BLaER1 (cell line): ENCODE measurements at regions not wholly inside any gene's neighbourhood (a gene's known extent, or its start where the extent isn't known, plus 50 kb on each side); places are given as distances from the start of the nearest gene placed in this dataset.
"Not testable (repeated sequence)": the region's sequence is repeated elsewhere in the genome, so short reads cannot be mapped to it uniquely, and the experiment has no call there.

ENCODE experiments used
- H3K27ac ChIP-seq: shearing (Covaris generic); formaldehyde crosslinking; 2 replicates; pipeline ENCODE4 v1.8.1; 2022
- H3K27me3 ChIP-seq: shearing (Covaris generic); formaldehyde crosslinking; 2 replicates; pipeline ENCODE4 v1.8.1; 2022
- H3K36me3 ChIP-seq: shearing (Covaris generic); formaldehyde crosslinking; 2 replicates; pipeline ENCODE4 v1.8.1; 2022
- H3K4me1 ChIP-seq: shearing (Covaris generic); formaldehyde crosslinking; 2 replicates; pipeline ENCODE4 v1.8.1; 2022
- H3K4me2 ChIP-seq: shearing (Covaris generic); formaldehyde crosslinking; 2 replicates; pipeline ENCODE4 v1.8.1; 2022
- H3K4me3 ChIP-seq: shearing (Covaris generic); formaldehyde crosslinking; 2 replicates; pipeline ENCODE4 v1.8.1; 2022
- H3K9ac ChIP-seq: shearing (Covaris generic); formaldehyde crosslinking; 2 replicates; pipeline ENCODE4 v1.8.1; 2022
- H3K9me3 ChIP-seq: shearing (Covaris generic); formaldehyde crosslinking; 2 replicates; pipeline ENCODE4 v1.8.1; 2022
- H4K20me1 ChIP-seq: shearing (Covaris generic); formaldehyde crosslinking; 2 replicates; pipeline ENCODE4 v1.8.1; 2022
- Cebpa-rat ChIP-seq: shearing (Covaris generic); IDR thresholded peaks from 2 replicates; pipeline ENCODE4 v1.8.1; 2022

GRCh38 chr1:56258371-56258770 lies 321.0 kb downstream of the PLPP3 start:
- Histone ChIP-seq H3K9me3 (no peaks in the 10 kb centered on the region; the same call in 1 of the 2 replicates), H3K4me1 (no peaks in the 10 kb centered on the region), H3K9ac (no peak overlapping the region), H3K4me2 (no peak overlapping the region), H4K20me1 (no peaks in the 10 kb centered on the region), H3K36me3 (no peaks in the 10 kb centered on the region), H3K4me3 (no peak overlapping the region), H3K27ac (no peak overlapping the region), H3K27me3 (no peaks in the 10 kb centered on the region)
- TF ChIP-seq Cebpa-rat = no peak

DNA sequence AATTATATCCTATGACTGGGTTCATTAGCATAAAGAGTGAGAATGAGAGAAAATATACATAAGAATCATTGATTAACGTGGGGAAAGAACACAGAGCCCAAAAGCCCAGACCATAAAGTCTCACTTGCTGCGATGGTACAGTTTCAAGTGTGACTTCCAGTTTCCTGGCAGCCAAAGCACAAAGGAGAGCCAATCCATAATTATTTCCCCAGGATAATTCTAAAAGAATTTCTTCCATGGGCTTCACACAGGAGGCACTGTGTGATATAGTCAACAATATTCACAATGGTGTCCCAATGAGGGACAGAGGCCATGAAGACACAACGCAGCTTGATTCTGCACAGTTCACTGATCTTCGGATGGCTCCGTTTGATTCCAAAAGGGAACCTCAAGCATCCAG lies 321.6 kb downstream of the PLPP3 start:
- Histone ChIP-seq H3K36me3 (no peaks in the 10 kb centered on the region), H3K4me1 (no peaks in the 10 kb centered on the region), H3K4me2 (no peak overlapping the region), H3K9ac (no peak overlapping the region), H3K27me3 (no peaks in the 10 kb centered on the region), H3K27ac (no peak overlapping the region), H4K20me1 (no peaks in the 10 kb centered on the region), H3K4me3 (no peak overlapping the region), H3K9me3 (no peaks in the 10 kb centered on the region; the same call in 1 of the 2 replicates)
- no peak for TF ChIP-seq Cebpa-rat

DNA sequence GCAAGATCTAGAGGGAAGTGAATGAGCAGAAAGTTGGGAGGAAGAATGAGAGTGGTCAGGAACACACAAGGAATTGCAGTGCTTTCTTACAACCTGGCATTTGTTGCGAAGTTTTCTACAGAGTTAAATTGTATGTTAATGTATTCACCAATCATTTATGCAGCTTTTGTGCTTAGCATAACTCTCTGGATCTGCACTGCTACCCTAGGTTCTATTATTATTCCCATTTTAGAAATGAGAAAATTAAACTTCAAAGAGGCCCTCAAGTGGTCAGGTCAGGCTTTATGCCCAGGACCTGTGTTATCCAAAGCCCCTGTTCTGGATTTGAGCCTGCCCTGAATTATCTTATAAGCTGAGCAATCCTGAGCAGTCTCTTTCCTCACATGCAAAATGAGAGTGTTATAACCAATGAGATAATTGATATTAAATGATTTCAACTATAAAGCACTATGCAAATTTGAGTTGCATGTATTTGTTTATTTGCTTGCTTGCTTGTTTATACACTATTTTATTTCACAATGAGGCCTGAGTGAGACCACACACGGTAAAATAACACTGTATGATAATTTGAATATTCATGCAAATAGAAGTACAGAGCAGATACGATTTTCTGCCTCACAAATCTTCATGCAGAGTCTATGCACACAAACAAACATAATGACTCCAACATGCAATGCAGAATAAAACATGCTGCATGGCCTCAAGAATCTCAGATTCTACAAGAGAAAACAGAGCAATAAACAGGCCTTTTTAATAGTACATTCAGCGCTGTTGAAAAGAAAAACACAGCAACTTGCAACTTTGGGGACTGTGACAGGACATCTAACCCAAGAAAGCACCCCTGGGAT lies 323.0 kb downstream of the PLPP3 start:
- H3K4me2 ChIP-seq = no peak overlapping the region
- no peak for TF ChIP-seq Cebpa-rat
- H4K20me1 ChIP-seq = no peaks in the 10 kb centered on the region
- no peaks in the 10 kb centered on the region for H3K4me1 ChIP-seq
- no peaks in the 10 kb centered on the region for H3K36me3 ChIP-seq
- H3K27me3 ChIP-seq = no peaks in the 10 kb centered on the region
- no peak overlapping the region for H3K4me3 ChIP-seq
- no peak overlapping the region for H3K27ac ChIP-seq
- no peaks in the 10 kb centered on the region; the same call in 1 of the 2 replicates for H3K9me3 ChIP-seq
- H3K9ac ChIP-seq = no peak overlapping the region

DNA sequence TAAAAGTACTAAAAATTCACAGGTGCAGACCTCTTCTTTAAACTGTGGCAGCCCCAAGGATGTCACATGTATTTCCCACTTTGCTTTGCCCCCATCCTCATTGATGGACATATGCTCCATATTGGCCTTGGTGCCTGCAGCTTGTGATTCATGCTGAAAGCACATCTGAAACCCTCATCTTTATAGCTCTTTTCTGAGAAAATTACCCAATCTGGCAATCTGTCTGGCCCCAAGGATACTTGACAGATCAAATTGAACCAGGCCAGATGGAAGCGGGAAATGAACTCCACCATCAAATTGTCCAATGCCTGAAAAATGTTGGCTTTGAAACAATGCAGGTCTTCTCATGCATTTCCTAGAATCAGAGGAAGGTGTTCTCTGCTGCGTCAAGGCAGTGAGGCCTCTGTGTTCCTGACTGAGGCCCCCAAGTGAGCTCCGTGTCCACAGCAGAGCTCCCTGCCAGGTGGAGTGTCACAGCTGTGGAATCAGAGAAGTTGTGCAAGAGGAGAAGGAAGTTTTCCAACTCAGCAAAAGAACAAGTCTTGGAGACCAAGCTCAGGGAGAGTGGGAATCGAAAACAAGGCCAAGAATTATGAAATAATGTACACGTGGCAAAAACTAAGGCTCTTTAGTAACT lies 323.7 kb downstream of the PLPP3 start:
- no peak overlapping the region for H3K4me3 ChIP-seq
- H3K27ac ChIP-seq = no peak overlapping the region
- no peak for TF ChIP-seq Cebpa-rat
- H3K9me3 ChIP-seq = no peaks in the 10 kb centered on the region; the same call in 1 of the 2 replicates
- no peaks in the 10 kb centered on the region for H3K4me1 ChIP-seq
- no peaks in the 10 kb centered on the region for H3K36me3 ChIP-seq
- no peak overlapping the region for H3K4me2 ChIP-seq
- H3K27me3 ChIP-seq = no peaks in the 10 kb centered on the region
- no peaks in the 10 kb centered on the region for H4K20me1 ChIP-seq
- no peak overlapping the region for H3K9ac ChIP-seq

- H3K4me2 ChIP-seq = no peak overlapping the region
- no peaks in the 10 kb centered on the region for H4K20me1 ChIP-seq
- H3K4me1 ChIP-seq = peaks cover 7% of the 10 kb centered on the region
- H3K27ac ChIP-seq = no peak overlapping the region
- no peak overlapping the region for H3K4me3 ChIP-seq
- no peaks in the 10 kb centered on the region for H3K9me3 ChIP-seq
- no peak overlapping the region for H3K9ac ChIP-seq
- H3K27me3 ChIP-seq = no peaks in the 10 kb centered on the region
- no peak for TF ChIP-seq Cebpa-rat
- H3K36me3 ChIP-seq = no peaks in the 10 kb centered on the region
Measured at GRCh38 chr1:56254130-56254529, 325.2 kb downstream of the PLPP3 start.

DNA sequence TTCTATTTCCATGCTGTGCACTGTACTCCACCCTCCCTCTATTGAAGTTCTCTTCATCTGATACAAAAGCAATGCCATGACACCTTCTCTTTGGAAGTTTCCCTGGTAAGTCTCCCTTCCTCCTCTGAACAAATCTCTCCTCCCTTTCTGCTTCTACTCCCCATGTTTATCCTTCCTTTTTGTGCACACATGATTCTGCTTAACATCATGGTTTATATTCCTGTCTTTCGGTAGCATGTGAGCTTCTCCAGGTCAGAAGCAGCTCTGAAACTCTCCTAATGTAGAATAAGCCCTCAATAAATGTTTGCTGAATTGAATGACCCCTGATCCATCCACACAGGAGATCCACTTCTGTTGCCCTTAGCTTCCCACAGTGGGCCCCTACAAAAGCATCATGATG lies 328.6 kb downstream of the PLPP3 start:
- Histone ChIP-seq H3K27me3 (no peaks in the 10 kb centered on the region), H3K4me2 (no peak overlapping the region), H3K9ac (no peak overlapping the region), H3K9me3 (no peaks in the 10 kb centered on the region), H3K36me3 (no peaks in the 10 kb centered on the region), H3K4me1 (peaks cover 11% of the 10 kb centered on the region), H3K4me3 (no peak overlapping the region), H3K27ac (no peak overlapping the region), H4K20me1 (no peaks in the 10 kb centered on the region)
- TF ChIP-seq Cebpa-rat = no peak

GRCh38 chr1:56249234-56249633 lies 330.1 kb downstream of the PLPP3 start:
- Histone ChIP-seq H3K4me3 (no peak overlapping the region), H3K9me3 (no peaks in the 10 kb centered on the region), H3K27me3 (no peaks in the 10 kb centered on the region), H3K4me2 (peak overlapping the region; percentile 17; the same call in 1 of the 2 replicates), H3K4me1 (peaks cover 11% of the 10 kb centered on the region), H3K27ac (no peak overlapping the region), H3K9ac (no peak overlapping the region), H4K20me1 (no peaks in the 10 kb centered on the region), H3K36me3 (no peaks in the 10 kb centered on the region)
- no peak for TF ChIP-seq Cebpa-rat

DNA sequence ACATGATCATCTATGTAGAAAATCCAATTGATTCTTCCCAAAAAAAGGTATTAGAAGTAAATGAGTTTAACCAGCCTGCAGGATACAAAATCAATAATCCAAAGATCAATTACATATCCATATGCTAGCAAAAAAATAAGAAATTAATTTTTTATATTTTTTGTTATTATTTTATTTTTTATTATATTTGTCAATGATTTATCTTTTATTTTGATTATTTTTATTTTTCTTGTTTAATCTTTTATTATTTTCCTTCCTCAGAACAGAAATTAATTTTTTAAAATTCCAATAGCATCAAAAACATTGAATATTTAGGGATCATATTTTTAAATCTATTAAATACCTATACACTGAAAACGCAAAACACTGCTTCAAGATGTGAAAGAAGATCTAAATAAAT lies 331.2 kb downstream of the PLPP3 start:
- no peak for TF ChIP-seq Cebpa-rat
- Histone ChIP-seq H3K27me3 (no peaks in the 10 kb centered on the region), H3K4me3 (no peak overlapping the region), H3K9me3 (no peaks in the 10 kb centered on the region), H3K9ac (no peak overlapping the region), H3K4me1 (peaks cover 11% of the 10 kb centered on the region), H4K20me1 (no peaks in the 10 kb centered on the region), H3K36me3 (no peaks in the 10 kb centered on the region), H3K27ac (no peak overlapping the region), H3K4me2 (no peak overlapping the region)

DNA sequence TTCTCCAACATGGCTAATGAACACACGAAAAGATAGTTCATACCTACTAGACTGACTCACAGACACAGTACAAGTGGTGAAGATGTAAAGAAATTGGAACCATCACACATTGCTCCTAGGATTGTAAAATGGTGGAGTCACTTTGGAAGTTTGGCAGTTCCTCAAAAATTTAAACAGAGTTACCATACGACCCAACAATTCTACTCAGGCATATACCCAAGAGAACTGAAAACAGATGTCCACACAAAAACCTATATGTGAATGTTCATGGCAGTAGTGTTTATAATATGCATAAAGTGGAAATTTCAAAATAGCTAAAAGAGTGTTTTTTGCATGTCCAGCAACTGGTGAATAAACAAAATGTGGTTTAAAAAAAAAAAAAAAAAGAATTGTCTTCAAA lies 332.6 kb downstream of the PLPP3 start:
- not testable (repeated sequence) for H3K9ac ChIP-seq, H3K27me3 ChIP-seq, H3K27ac ChIP-seq, H3K4me2 ChIP-seq, H4K20me1 ChIP-seq, H3K4me3 ChIP-seq, H3K36me3 ChIP-seq, H3K9me3 ChIP-seq
- H3K4me1 ChIP-seq = peaks cover 11% of the 10 kb centered on the region

- Histone ChIP-seq H3K4me1 (no peaks in the 10 kb centered on the region), H3K4me3 (no peak overlapping the region), H3K36me3 (no peaks in the 10 kb centered on the region), H3K4me2 (no peak overlapping the region), H3K27me3 (no peaks in the 10 kb centered on the region), H3K27ac (no peak overlapping the region), H3K9me3 (0 out of 2 replicates have a peak, but pooled peaks cover 13% of the 10 kb centered on the region), H4K20me1 (no peaks in the 10 kb centered on the region), H3K9ac (no peak overlapping the region)
- TF ChIP-seq Cebpa-rat = no peak
Measured at GRCh38 chr1:56240400-56240799, 339.0 kb downstream of the PLPP3 start.
